HEK293 (cell line): ENCODE measurements at regions not wholly inside any gene's neighbourhood (a gene's known extent, or its start where the extent isn't known, plus 50 kb on each side); places are given as distances from the start of the nearest gene placed in this dataset.

ENCODE experiments used
- CTCF ChIA-PET: fragments of 350-600 bp; formaldehyde crosslinking; extraction: SDS; loops from one replicate; lab custom pipeline; 2021; ENCODE audit warnings: antibody characterized with exemption; lab: Yijun Ruan, JAX
- POLR2A ChIA-PET: fragments of 300-600 bp; formaldehyde crosslinking; extraction: SDS; loops from one replicate; lab custom pipeline; 2020; ENCODE audit warnings: antibody characterized with exemption, inconsistent platforms; lab: Yijun Ruan, JAX
- H3K27ac ChIP-seq: fragments of 200-500 bp; sonication (Bioruptor generic); 2 replicates; pipeline ENCODE4 v1.5.1; 2014; ENCODE audit warnings: low read depth, low read length, control low read depth, inconsistent platforms; ENCODE audit errors: extremely low read depth
- H3K36me3 ChIP-seq, 2 experiments: fragments of 200-500 bp in 1 of 2; sonication (Bioruptor generic) in 1 of 2; 1 replicate in 1 of 2; 2 replicates in 1 of 2; pipeline ENCODE4 v1.5.1; 2014 to 2017; ENCODE audit warnings: inconsistent platforms in 2 of 2, low read length in 2 of 2; ENCODE audit not compliant: control insufficient read depth in 2 of 2, insufficient read depth in 1 of 2
- H3K4me1 ChIP-seq: fragments of 200-500 bp; sonication (Bioruptor generic); 2 replicates; pipeline ENCODE4 v1.5.1; 2014; ENCODE audit warnings: mild to moderate bottlenecking, low read length, inconsistent platforms; ENCODE audit not compliant: control insufficient read depth, insufficient read depth
- H3K4me3 ChIP-seq: 2 replicates; pipeline ENCODE4 v1.5.1; 2011; ENCODE audit warnings: low read depth, mild to moderate bottlenecking, control low read depth, low read length, moderate library complexity
- H3K9me3 ChIP-seq: fragments of 200-500 bp; sonication (Bioruptor generic); 2 replicates; pipeline ENCODE4 v1.5.1; 2014; ENCODE audit warnings: low read depth, low read length, inconsistent platforms; ENCODE audit not compliant: control insufficient read depth, insufficient read depth
- FEZF1 ChIP-seq: fragments of 450-650 bp; formaldehyde crosslinking; IDR thresholded peaks from 2 replicates; pipeline ENCODE4 v1.5.1; 2016; ENCODE audit warnings: missing biosample characterization, missing genetic modification characterization
- GLI2 ChIP-seq: fragments of 450-650 bp; formaldehyde crosslinking; IDR thresholded peaks from 2 replicates; pipeline ENCODE4; 2017; ENCODE audit warnings: missing biosample characterization, missing genetic modification characterization, low read depth, borderline replicate concordance
- MEIS1 ChIP-seq: sonication (generic); formaldehyde crosslinking; IDR thresholded peaks from 2 replicates; pipeline ENCODE4 v1.8.1; 2022; ENCODE audit warnings: missing genetic modification reagents, mild to moderate bottlenecking, borderline replicate concordance
- SCRT2 ChIP-seq: fragments of 450-650 bp; formaldehyde crosslinking; IDR thresholded peaks from 2 replicates; pipeline ENCODE4 v1.5.1; 2016; ENCODE audit warnings: missing biosample characterization, missing genetic modification characterization
- SP3 ChIP-seq: fragments of 450-650 bp; formaldehyde crosslinking; IDR thresholded peaks from 2 replicates; pipeline ENCODE4 v1.5.1; 2016; ENCODE audit warnings: missing biosample characterization, missing genetic modification characterization
- WT1 ChIP-seq: fragments of 450-650 bp; formaldehyde crosslinking; IDR thresholded peaks from 2 replicates; pipeline ENCODE4 v1.5.1; 2016; ENCODE audit warnings: missing biosample characterization, missing genetic modification characterization
- ZBTB1 ChIP-seq: fragments of 450-650 bp; formaldehyde crosslinking; IDR thresholded peaks from 2 replicates; pipeline ENCODE4 v1.5.1; 2016; ENCODE audit warnings: missing biosample characterization, missing genetic modification characterization
- ZBTB8A ChIP-seq: fragments of 450-650 bp; formaldehyde crosslinking; IDR thresholded peaks from 2 replicates; pipeline ENCODE4 v1.5.1; 2016; ENCODE audit warnings: missing biosample characterization, missing genetic modification characterization
- ZFP3 ChIP-seq: fragments of 450-650 bp; formaldehyde crosslinking; IDR thresholded peaks from 2 replicates; pipeline ENCODE4 v1.5.1; 2016; ENCODE audit warnings: low read depth, missing biosample characterization, missing genetic modification characterization
- ZNF133 ChIP-seq: fragments of 450-650 bp; formaldehyde crosslinking; IDR thresholded peaks from 2 replicates; pipeline ENCODE4 v1.5.1; 2016; ENCODE audit warnings: missing biosample characterization, missing genetic modification characterization
- ZNF19 ChIP-seq: fragments of 450-650 bp; formaldehyde crosslinking; IDR thresholded peaks from 2 replicates; pipeline ENCODE4; 2016; ENCODE audit warnings: missing biosample characterization, missing genetic modification characterization, low read depth
- ZNF202 ChIP-seq: fragments of 450-650 bp; formaldehyde crosslinking; IDR thresholded peaks from 2 replicates; pipeline ENCODE4 v1.5.1; 2016; ENCODE audit warnings: missing biosample characterization, missing genetic modification characterization, borderline replicate concordance
- ZNF223 ChIP-seq: fragments of 450-650 bp; formaldehyde crosslinking; IDR thresholded peaks from 2 replicates; pipeline ENCODE4 v1.5.1; 2016; ENCODE audit warnings: missing biosample characterization, missing genetic modification characterization
- ZNF24 ChIP-seq: fragments of 450-650 bp; formaldehyde crosslinking; IDR thresholded peaks from 2 replicates; pipeline ENCODE4 v1.5.1; 2016; ENCODE audit warnings: missing biosample characterization, missing genetic modification characterization
- ZNF266 ChIP-seq: fragments of 450-650 bp; formaldehyde crosslinking; IDR thresholded peaks from 2 replicates; pipeline ENCODE4 v1.5.1; 2016; ENCODE audit warnings: missing biosample characterization, missing genetic modification characterization, low read depth
- ZNF350 ChIP-seq: fragments of 450-650 bp; formaldehyde crosslinking; IDR thresholded peaks from 2 replicates; pipeline ENCODE4 v1.5.0; 2017; ENCODE audit warnings: missing biosample characterization, mild to moderate bottlenecking, missing genetic modification characterization
- ZNF510 ChIP-seq: fragments of 450-650 bp; formaldehyde crosslinking; IDR thresholded peaks from 2 replicates; pipeline ENCODE4 v1.5.1; 2018; ENCODE audit warnings: mild to moderate bottlenecking, missing genetic modification characterization, missing biosample characterization; ENCODE audit not compliant: insufficient replicate concordance
- ZNF560 ChIP-seq: fragments of 450-650 bp; formaldehyde crosslinking; IDR thresholded peaks from 2 replicates; pipeline ENCODE4 v1.5.1; 2017; ENCODE audit warnings: missing biosample characterization, missing genetic modification characterization, borderline replicate concordance
- ZNF610 ChIP-seq: fragments of 450-650 bp; formaldehyde crosslinking; IDR thresholded peaks from 2 replicates; pipeline ENCODE4 v1.5.1; 2016; ENCODE audit warnings: missing biosample characterization, missing genetic modification characterization, borderline replicate concordance
- ZNF701 ChIP-seq: fragments of 450-650 bp; formaldehyde crosslinking; IDR thresholded peaks from 2 replicates; pipeline ENCODE4 v1.5.1; 2016; ENCODE audit warnings: missing biosample characterization, missing genetic modification characterization
- TF ChIP-seq, protein P1 (sequence below): fragments of 450-650 bp; formaldehyde crosslinking; IDR thresholded peaks from 2 replicates; pipeline ENCODE4 v1.5.1; 2016; ENCODE audit warnings: missing biosample characterization, missing genetic modification characterization, borderline replicate concordance
- TF ChIP-seq, protein P2 (sequence below): fragments of 450-650 bp; formaldehyde crosslinking; IDR thresholded peaks from 2 replicates; pipeline ENCODE4 v1.5.1; 2016; ENCODE audit warnings: missing biosample characterization, missing genetic modification characterization, low read depth
- TF ChIP-seq, protein P3 (sequence below): fragments of 450-650 bp; formaldehyde crosslinking; IDR thresholded peaks from 2 replicates; pipeline ENCODE4 v1.5.1; 2016; ENCODE audit warnings: missing biosample characterization, missing genetic modification characterization
- TF ChIP-seq, protein P4 (sequence below): fragments of 450-650 bp; formaldehyde crosslinking; IDR thresholded peaks from 2 replicates; pipeline ENCODE4 v1.5.1; 2017; ENCODE audit warnings: missing biosample characterization, missing genetic modification characterization
- TF ChIP-seq, protein P5 (sequence below): fragments of 450-650 bp; formaldehyde crosslinking; IDR thresholded peaks from 2 replicates; pipeline ENCODE4 v1.5.1; 2016; ENCODE audit warnings: missing biosample characterization, missing genetic modification characterization

DNA sequence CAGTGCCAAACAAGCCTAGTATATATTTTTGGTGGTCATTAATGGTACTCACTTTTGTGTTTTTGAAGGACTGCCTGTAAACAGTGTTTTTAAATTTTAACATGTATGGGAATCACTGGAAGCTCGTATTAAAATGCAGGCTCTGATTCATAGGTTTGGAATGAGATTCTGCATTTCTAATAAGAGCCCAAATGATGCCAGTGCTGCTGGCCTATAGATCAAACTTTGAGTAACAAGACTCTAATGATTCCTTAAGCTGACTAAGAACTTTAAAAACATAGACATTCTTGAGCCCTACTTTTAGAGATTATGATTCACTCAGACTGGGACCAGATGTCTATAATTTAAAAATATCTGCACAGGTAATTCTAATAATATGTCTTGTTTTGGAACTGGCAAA, 823.2 kb upstream of the LCORL start (continued):
- TF ChIP-seq, protein P1, sequence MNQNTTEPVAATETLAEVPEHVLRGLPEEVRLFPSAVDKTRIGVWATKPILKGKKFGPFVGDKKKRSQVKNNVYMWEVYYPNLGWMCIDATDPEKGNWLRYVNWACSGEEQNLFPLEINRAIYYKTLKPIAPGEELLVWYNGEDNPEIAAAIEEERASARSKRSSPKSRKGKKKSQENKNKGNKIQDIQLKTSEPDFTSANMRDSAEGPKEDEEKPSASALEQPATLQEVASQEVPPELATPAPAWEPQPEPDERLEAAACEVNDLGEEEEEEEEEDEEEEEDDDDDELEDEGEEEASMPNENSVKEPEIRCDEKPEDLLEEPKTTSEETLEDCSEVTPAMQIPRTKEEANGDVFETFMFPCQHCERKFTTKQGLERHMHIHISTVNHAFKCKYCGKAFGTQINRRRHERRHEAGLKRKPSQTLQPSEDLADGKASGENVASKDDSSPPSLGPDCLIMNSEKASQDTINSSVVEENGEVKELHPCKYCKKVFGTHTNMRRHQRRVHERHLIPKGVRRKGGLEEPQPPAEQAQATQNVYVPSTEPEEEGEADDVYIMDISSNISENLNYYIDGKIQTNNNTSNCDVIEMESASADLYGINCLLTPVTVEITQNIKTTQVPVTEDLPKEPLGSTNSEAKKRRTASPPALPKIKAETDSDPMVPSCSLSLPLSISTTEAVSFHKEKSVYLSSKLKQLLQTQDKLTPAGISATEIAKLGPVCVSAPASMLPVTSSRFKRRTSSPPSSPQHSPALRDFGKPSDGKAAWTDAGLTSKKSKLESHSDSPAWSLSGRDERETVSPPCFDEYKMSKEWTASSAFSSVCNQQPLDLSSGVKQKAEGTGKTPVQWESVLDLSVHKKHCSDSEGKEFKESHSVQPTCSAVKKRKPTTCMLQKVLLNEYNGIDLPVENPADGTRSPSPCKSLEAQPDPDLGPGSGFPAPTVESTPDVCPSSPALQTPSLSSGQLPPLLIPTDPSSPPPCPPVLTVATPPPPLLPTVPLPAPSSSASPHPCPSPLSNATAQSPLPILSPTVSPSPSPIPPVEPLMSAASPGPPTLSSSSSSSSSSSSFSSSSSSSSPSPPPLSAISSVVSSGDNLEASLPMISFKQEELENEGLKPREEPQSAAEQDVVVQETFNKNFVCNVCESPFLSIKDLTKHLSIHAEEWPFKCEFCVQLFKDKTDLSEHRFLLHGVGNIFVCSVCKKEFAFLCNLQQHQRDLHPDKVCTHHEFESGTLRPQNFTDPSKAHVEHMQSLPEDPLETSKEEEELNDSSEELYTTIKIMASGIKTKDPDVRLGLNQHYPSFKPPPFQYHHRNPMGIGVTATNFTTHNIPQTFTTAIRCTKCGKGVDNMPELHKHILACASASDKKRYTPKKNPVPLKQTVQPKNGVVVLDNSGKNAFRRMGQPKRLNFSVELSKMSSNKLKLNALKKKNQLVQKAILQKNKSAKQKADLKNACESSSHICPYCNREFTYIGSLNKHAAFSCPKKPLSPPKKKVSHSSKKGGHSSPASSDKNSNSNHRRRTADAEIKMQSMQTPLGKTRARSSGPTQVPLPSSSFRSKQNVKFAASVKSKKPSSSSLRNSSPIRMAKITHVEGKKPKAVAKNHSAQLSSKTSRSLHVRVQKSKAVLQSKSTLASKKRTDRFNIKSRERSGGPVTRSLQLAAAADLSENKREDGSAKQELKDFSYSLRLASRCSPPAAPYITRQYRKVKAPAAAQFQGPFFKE (tag by site-specific recombination) = no peak
- no peak for TF ChIP-seq ZNF266
- TF ChIP-seq, protein P2, sequence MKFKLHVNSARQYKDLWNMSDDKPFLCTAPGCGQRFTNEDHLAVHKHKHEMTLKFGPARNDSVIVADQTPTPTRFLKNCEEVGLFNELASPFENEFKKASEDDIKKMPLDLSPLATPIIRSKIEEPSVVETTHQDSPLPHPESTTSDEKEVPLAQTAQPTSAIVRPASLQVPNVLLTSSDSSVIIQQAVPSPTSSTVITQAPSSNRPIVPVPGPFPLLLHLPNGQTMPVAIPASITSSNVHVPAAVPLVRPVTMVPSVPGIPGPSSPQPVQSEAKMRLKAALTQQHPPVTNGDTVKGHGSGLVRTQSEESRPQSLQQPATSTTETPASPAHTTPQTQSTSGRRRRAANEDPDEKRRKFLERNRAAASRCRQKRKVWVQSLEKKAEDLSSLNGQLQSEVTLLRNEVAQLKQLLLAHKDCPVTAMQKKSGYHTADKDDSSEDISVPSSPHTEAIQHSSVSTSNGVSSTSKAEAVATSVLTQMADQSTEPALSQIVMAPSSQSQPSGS (tag by site-specific recombination) = no peak
- no peak for TF ChIP-seq GLI2
- TF ChIP-seq ZBTB8A (tag by site-specific recombination) = no peak
- TF ChIP-seq ZNF610 = no peak

DNA sequence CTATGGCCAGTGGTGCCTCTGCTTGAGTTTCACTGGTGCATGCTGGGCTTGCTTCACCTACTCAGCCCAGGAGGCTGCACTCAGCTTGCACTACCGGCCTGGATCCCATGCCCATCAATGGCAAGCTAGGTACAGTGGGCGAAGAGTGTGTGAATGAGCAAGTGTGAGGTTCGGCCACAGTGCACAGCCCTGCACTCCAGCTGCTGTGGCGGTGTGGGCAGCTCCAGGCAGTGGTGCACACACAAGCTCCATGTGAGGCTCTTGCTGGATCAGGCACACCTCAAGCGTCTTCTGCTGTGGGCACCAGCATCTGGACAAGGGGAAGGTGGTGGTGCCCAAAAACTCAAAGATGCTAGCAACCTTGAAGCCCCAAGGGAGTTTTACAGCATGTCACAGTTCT, 820.9 kb upstream of the LCORL start:
- no peaks in the 10 kb centered on the region for H3K36me3 ChIP-seq
- H3K27ac ChIP-seq = no peak overlapping the region
- TF ChIP-seq ZBTB1 (tag by site-specific recombination) = no peak
- TF ChIP-seq ZNF701 (tag by site-specific recombination) = no peak
- no peak for TF ChIP-seq ZNF560 (tag by site-specific recombination)
- no peak for TF ChIP-seq ZFP3 (tag by site-specific recombination)
- no peak for TF ChIP-seq ZNF223
- no peak for TF ChIP-seq SCRT2 (tag by site-specific recombination)
- TF ChIP-seq, protein P3, sequence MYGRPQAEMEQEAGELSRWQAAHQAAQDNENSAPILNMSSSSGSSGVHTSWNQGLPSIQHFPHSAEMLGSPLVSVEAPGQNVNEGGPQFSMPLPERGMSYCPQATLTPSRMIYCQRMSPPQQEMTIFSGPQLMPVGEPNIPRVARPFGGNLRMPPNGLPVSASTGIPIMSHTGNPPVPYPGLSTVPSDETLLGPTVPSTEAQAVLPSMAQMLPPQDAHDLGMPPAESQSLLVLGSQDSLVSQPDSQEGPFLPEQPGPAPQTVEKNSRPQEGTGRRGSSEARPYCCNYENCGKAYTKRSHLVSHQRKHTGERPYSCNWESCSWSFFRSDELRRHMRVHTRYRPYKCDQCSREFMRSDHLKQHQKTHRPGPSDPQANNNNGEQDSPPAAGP (tag by site-specific recombination) = no peak
- POLR2A ChIA-PET = no interaction called here
- no peaks in the 10 kb centered on the region for H3K9me3 ChIP-seq
- H3K4me3 ChIP-seq = no peak overlapping the region
- no peaks in the 10 kb centered on the region for H3K4me1 ChIP-seq
- CTCF ChIA-PET = no interaction called here

DNA sequence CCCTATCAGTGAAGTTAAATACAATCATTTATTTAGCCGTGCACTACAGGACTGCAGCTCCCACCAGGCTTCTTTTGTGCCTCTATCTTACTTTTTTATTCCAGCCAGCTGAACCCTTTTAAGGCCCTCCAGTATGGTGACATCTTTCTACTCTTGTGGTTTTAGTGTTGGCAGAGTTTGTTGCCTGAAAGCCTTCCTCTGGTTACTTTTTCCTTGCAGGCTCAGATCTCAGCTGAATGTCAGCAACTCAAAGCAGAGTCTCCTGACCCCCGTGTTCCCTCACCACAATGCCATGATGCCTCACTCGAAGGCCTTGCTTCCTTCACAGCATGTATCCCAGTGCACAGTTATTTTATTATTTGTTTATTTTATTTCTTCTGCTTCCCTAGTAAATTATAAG, 818.9 kb upstream of the LCORL start:
- Histone ChIP-seq H3K27ac (no peak overlapping the region), H3K36me3 (no peaks in the 10 kb centered on the region), H3K4me3 (no peak overlapping the region), H3K9me3 (no peaks in the 10 kb centered on the region), H3K4me1 (no peaks in the 10 kb centered on the region)
- POLR2A ChIA-PET = no interaction called here
- CTCF ChIA-PET = no interaction called here
- TF ChIP-seq ZNF24 (tag by site-specific recombination) (no peak), SP3 (tag by site-specific recombination) (no peak), ZNF19 (tag by site-specific recombination) (no peak), ZNF350 (tag by site-specific recombination) (no peak), ZNF510 (tag by site-specific recombination) (no peak), MEIS1 (CRISPR knock-in tag) (no peak), WT1 (tag by site-specific recombination) (no peak), ZNF133 (tag by site-specific recombination) (no peak), ZNF202 (no peak), FEZF1 (tag by site-specific recombination) (no peak)
- TF ChIP-seq, protein P4, sequence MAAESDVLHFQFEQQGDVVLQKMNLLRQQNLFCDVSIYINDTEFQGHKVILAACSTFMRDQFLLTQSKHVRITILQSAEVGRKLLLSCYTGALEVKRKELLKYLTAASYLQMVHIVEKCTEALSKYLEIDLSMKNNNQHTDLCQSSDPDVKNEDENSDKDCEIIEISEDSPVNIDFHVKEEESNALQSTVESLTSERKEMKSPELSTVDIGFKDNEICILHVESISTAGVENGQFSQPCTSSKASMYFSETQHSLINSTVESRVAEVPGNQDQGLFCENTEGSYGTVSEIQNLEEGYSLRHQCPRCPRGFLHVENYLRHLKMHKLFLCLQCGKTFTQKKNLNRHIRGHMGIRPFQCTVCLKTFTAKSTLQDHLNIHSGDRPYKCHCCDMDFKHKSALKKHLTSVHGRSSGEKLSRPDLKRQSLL (tag by site-specific recombination) = no peak
- TF ChIP-seq, protein P5, sequence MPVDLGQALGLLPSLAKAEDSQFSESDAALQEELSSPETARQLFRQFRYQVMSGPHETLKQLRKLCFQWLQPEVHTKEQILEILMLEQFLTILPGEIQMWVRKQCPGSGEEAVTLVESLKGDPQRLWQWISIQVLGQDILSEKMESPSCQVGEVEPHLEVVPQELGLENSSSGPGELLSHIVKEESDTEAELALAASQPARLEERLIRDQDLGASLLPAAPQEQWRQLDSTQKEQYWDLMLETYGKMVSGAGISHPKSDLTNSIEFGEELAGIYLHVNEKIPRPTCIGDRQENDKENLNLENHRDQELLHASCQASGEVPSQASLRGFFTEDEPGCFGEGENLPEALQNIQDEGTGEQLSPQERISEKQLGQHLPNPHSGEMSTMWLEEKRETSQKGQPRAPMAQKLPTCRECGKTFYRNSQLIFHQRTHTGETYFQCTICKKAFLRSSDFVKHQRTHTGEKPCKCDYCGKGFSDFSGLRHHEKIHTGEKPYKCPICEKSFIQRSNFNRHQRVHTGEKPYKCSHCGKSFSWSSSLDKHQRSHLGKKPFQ = no peak
